MM.1S (cell line): ENCODE measurements at regions not wholly inside any gene's neighbourhood (a gene's known extent, or its start where the extent isn't known, plus 50 kb on each side); places are given as distances from the start of the nearest gene placed in this dataset.

Experiments
- DNase-seq: peaks from one replicate; pipeline ENCODE4 v3.0.0-alpha.2; 2015
- H2AFZ ChIP-seq: fragments of 300-600 bp; sonication (generic); 2 replicates; pipeline ENCODE4 v1.6.0; 2016; ENCODE audit warnings: antibody characterized with exemption, low read length
- H3F3A ChIP-seq: fragments of 300-600 bp; sonication (generic); 2 replicates; pipeline ENCODE4 v1.6.1; 2016; ENCODE audit warnings: mild to moderate bottlenecking, antibody characterized with exemption, low read length, moderate library complexity, mixed read lengths; ENCODE audit not compliant: insufficient read depth
- H3K27ac ChIP-seq: fragments of 300-600 bp; sonication (generic); 2 replicates; pipeline ENCODE4 v1.5.1; 2016; ENCODE audit warnings: mild to moderate bottlenecking, low read length
- H3K27me3 ChIP-seq: fragments of 300-600 bp; sonication (generic); replicated peaks from 2 replicates; pipeline ENCODE4 v1.6.0; 2016; ENCODE audit warnings: low read length; ENCODE audit not compliant: insufficient read depth
- H3K36me3 ChIP-seq: fragments of 300-600 bp; sonication (generic); replicated peaks from 2 replicates; pipeline ENCODE4 v1.6.1; 2016; ENCODE audit warnings: mild to moderate bottlenecking, low read length, mixed read lengths; ENCODE audit not compliant: insufficient read depth
- H3K4me1 ChIP-seq: fragments of 300-600 bp; sonication (generic); 2 replicates; pipeline ENCODE4 v1.6.1; 2016; ENCODE audit warnings: low read length, mixed read lengths
- H3K4me2 ChIP-seq: fragments of 300-600 bp; sonication (generic); 2 replicates; pipeline ENCODE4 v1.6.0; 2016; ENCODE audit warnings: low read depth, low read length
- H3K4me3 ChIP-seq: fragments of 300-600 bp; sonication (generic); 2 replicates; pipeline ENCODE4 v1.5.1; 2016; ENCODE audit warnings: low read length, mixed read lengths
- H3K79me2 ChIP-seq: fragments of 300-600 bp; sonication (generic); 2 replicates; pipeline ENCODE4 v1.6.1; 2016; ENCODE audit warnings: mixed run types, low read length, mixed read lengths
- H3K9ac ChIP-seq: fragments of 300-600 bp; sonication (generic); 2 replicates; pipeline ENCODE4 v1.6.1; 2016; ENCODE audit warnings: low read length, mixed read lengths
- H3K9me2 ChIP-seq: fragments of 300-600 bp; sonication (generic); replicated peaks from 2 replicates; pipeline ENCODE4 v1.6.1; 2016; ENCODE audit warnings: mild to moderate bottlenecking, low read length, mixed read lengths; ENCODE audit not compliant: insufficient read depth
- H3K9me3 ChIP-seq: fragments of 300-600 bp; sonication (generic); replicated peaks from 2 replicates; pipeline ENCODE4 v1.6.1; 2016; ENCODE audit warnings: mild to moderate bottlenecking, low read length, mixed read lengths; ENCODE audit not compliant: insufficient read depth
- H4K20me1 ChIP-seq: fragments of 300-600 bp; sonication (generic); 2 replicates; pipeline ENCODE4 v1.6.1; 2016; ENCODE audit warnings: mild to moderate bottlenecking, low read length, moderate library complexity, mixed read lengths; ENCODE audit not compliant: insufficient read depth
- EZH2 ChIP-seq: fragments of 300-600 bp; sonication (generic); optimal IDR thresholded peaks from 2 replicates; pipeline ENCODE3; 2017; ENCODE audit warnings: low read depth, mild to moderate bottlenecking, antibody characterized with exemption, low read length, mixed read lengths
- EZH2phosphoT487 ChIP-seq: fragments of 300-600 bp; sonication (generic); IDR thresholded peaks from 2 replicates; pipeline ENCODE4 v1.6.1; 2018; ENCODE audit warnings: antibody characterized with exemption, low read length
- TF ChIP-seq, protein P1 (sequence below): fragments of 300-600 bp; sonication (generic); IDR thresholded peaks from 2 replicates; pipeline ENCODE4 v1.5.1; 2016; ENCODE audit warnings: antibody characterized with exemption, low read length, mixed read lengths

DNA sequence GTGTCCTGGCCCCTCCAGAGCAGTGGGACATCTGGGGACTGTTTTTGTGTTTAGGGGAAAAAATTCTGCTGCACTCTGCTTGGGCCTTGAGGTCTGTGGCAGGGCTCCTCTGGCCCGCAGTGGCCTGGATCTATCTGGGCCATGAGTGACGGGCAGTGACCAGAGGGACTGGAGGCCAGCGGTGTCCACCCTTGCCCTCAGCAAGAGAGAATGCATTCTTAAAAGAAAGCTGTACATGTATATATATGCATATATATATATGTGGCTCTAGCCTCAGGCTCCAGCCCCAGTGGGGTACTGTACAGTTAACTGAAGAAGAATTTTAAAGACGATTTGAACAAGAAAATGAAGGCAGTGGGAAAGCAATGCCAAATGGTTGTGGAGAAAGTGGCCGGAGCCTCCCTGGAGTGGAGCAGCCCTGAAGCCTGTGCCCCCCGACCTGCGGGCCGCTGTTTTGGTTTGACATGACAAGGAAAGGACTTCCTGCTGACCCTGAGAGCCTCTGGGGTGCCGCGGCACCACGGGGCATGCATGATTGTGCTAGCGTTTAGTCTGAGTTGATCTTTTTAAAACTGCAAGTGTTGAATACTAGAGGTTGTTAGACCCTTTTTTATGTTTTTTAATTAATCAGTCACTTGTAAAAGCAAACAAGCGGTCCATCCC is 52.2 kb downstream of the PLXNA1 start:
- Histone ChIP-seq H3K4me1 (no peaks in the 10 kb centered on the region), H3K4me2 (no peak overlapping the region), H3K27me3 (no peaks in the 10 kb centered on the region), H3F3A (no peaks in the 10 kb centered on the region), H3K9me3 (no peaks in the 10 kb centered on the region), H3K9me2 (no peaks in the 10 kb centered on the region), H3K9ac (no peak overlapping the region), H4K20me1 (no peaks in the 10 kb centered on the region), H3K4me3 (no peak overlapping the region), H3K27ac (no peak overlapping the region), H3K36me3 (no peaks in the 10 kb centered on the region), H2AFZ (no peak overlapping the region), H3K79me2 (no peaks in the 10 kb centered on the region)
- DNase-seq, result no peak
- TF ChIP-seq EZH2phosphoT487, result no peak
- TF ChIP-seq EZH2, result no peak
- TF ChIP-seq, protein P1, sequence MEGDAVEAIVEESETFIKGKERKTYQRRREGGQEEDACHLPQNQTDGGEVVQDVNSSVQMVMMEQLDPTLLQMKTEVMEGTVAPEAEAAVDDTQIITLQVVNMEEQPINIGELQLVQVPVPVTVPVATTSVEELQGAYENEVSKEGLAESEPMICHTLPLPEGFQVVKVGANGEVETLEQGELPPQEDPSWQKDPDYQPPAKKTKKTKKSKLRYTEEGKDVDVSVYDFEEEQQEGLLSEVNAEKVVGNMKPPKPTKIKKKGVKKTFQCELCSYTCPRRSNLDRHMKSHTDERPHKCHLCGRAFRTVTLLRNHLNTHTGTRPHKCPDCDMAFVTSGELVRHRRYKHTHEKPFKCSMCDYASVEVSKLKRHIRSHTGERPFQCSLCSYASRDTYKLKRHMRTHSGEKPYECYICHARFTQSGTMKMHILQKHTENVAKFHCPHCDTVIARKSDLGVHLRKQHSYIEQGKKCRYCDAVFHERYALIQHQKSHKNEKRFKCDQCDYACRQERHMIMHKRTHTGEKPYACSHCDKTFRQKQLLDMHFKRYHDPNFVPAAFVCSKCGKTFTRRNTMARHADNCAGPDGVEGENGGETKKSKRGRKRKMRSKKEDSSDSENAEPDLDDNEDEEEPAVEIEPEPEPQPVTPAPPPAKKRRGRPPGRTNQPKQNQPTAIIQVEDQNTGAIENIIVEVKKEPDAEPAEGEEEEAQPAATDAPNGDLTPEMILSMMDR, result no peak

DNA sequence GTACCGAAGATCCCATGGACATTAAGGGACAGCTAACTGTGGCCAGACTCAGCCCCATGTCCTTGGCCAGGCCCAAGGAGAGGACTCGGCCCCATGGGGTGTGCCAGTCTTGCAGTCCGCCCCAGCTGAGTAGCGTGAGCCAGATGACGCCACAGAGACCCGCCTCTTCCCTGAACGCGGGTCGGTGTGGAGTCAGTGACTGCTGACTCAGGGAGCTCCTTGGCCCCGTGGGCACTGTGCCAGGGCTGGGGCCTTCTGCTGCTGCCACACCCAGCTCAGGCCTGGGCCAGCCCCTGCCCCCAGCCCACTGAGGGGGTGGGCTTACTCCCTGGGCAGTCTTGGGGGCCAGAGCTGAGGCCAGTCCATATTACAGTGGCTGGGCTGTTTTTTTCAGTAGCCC is 52.8 kb downstream of the PLXNA1 start:
- Histone ChIP-seq H3K9me3 (no peaks in the 10 kb centered on the region), H4K20me1 (no peaks in the 10 kb centered on the region), H3K9me2 (no peaks in the 10 kb centered on the region), H3K36me3 (no peaks in the 10 kb centered on the region), H3F3A (no peaks in the 10 kb centered on the region), H3K27ac (no peak overlapping the region), H3K4me3 (no peak overlapping the region), H2AFZ (no peak overlapping the region), H3K79me2 (no peaks in the 10 kb centered on the region), H3K4me2 (no peak overlapping the region), H3K27me3 (peaks cover under 1% of the 10 kb centered on the region; the same call in 1 of the 2 replicates), H3K9ac (no peak overlapping the region), H3K4me1 (no peaks in the 10 kb centered on the region)
- DNase-seq, result no peak
- TF ChIP-seq EZH2phosphoT487 (no peak), EZH2 (no peak)
- TF ChIP-seq, protein P1, result no peak

DNA sequence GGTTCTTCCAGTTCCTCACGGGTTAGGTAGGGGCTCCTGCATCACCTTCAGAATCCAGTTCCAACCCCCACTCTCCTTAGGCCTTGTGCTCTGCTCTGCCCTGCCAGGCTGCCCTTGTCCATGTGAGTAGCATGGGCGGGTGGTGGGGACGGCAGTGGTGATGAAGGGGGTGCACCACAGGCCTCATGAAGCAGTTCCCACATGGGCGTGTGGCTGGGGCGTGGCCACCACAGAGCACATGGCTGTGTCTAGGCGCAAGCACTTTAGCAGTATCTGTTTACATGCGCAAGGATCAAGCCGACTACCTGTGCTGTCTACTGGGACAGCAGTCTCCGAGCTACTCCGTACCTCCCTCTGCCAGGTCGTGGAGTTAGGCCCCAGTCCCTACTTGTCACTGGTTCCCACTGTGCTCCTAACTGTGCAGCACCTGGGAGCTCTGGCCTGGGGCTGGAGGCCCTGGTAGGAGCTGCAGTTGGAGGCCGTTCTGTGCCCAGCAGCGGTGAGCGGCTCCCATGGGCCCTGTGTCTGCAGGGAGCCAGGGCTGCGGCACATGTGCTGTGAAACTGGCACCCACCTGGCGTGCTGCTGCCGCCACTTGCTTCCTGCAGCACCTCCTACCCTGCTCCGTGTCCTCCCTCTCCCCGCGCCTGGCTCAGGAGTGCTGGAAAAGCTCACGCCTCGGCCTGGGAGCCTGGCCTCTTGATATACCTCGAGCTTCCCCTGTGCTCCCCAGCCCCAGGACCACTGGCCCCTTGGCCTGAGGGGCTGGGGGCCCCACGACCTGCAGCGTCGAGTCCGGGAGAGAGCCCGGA is 53.5 kb downstream of the PLXNA1 start:
- no peak overlapping the region for H3K4me3 ChIP-seq
- H3F3A ChIP-seq, result no peaks in the 10 kb centered on the region
- H3K27ac ChIP-seq, result no peak overlapping the region
- TF ChIP-seq, protein P1, result no peak
- TF ChIP-seq EZH2phosphoT487 (no peak), EZH2 (no peak)
- no peak overlapping the region for H3K9ac ChIP-seq
- no peak overlapping the region for H3K4me2 ChIP-seq
- no peak for DNase-seq
- no peaks in the 10 kb centered on the region for H3K9me2 ChIP-seq
- H2AFZ ChIP-seq, result no peak overlapping the region
- no peaks in the 10 kb centered on the region for H3K36me3 ChIP-seq
- H3K27me3 ChIP-seq, result peaks cover 3% of the 10 kb centered on the region; the same call in 1 of the 2 replicates
- no peaks in the 10 kb centered on the region for H3K4me1 ChIP-seq
- H3K9me3 ChIP-seq, result no peaks in the 10 kb centered on the region
- no peaks in the 10 kb centered on the region for H4K20me1 ChIP-seq
- H3K79me2 ChIP-seq, result no peaks in the 10 kb centered on the region
